NB4 (cell line): ENCODE measurements at regions not wholly inside any gene's neighbourhood (a gene's known extent, or its start where the extent isn't known, plus 50 kb on each side); places are given as distances from the start of the nearest gene placed in this dataset.

ENCODE experiments used
- CTCF ChIP-seq: IDR thresholded peaks from one replicate; pipeline ENCODE4 v1.5.1; 2012; ENCODE audit warnings: low read depth, low read length
- MAX ChIP-seq: IDR thresholded peaks from 2 replicates; pipeline ENCODE4 v1.6.1; 2011; ENCODE audit warnings: low read depth, low read length
- MYC ChIP-seq: IDR thresholded peaks from 2 replicates; pipeline ENCODE4 v1.6.1; 2011; ENCODE audit warnings: low read depth, low read length
- POLR2A ChIP-seq: IDR thresholded peaks from 2 replicates; pipeline ENCODE4 v1.6.1; 2011; ENCODE audit warnings: mild to moderate bottlenecking; ENCODE audit not compliant: insufficient read length; ENCODE audit errors: extremely low read depth

- TF ChIP-seq CTCF, result no peak
- no peak for TF ChIP-seq POLR2A
- TF ChIP-seq MAX, result no peak
- TF ChIP-seq MYC, result no peak
Measured at GRCh38 chr21:15193937-15194336, 129.1 kb upstream of the NRIP1 start.
